ENCODE measurements at regions not wholly inside any gene's neighbourhood (a gene's known extent, or its start where the extent isn't known, plus 50 kb on each side); places are given as distances from the start of the nearest gene placed in this dataset.

GRCh38 chr13:50531917-50532899 is 311.3 kb downstream of the DLEU7 start:
- ChIA-PET CTCF (no interaction called here), POLR2A (ENCODE audit: unreplicated experiment) (no interaction called here)
- no peak overlapping the region for H3K27ac ChIP-seq
- no peak overlapping the region for H3K4me3 ChIP-seq
- no peaks in the 10 kb centered on the region for H3K27me3 ChIP-seq (ENCODE audit: insufficient read depth, low read depth)
- no peaks in the 10 kb centered on the region for H4K20me1 ChIP-seq (ENCODE audit: insufficient read depth)
- no peak overlapping the region for H2AFZ ChIP-seq
- H3K4me2 ChIP-seq, result no peak overlapping the region
- no peaks in the 10 kb centered on the region for H3K79me2 ChIP-seq (ENCODE audit: low read depth)
- no peak for TF ChIP-seq EZH2 (IDR thresholded peaks at IDR 0.05; ENCODE audit: low read depth)
- TF ChIP-seq, protein P1, sequence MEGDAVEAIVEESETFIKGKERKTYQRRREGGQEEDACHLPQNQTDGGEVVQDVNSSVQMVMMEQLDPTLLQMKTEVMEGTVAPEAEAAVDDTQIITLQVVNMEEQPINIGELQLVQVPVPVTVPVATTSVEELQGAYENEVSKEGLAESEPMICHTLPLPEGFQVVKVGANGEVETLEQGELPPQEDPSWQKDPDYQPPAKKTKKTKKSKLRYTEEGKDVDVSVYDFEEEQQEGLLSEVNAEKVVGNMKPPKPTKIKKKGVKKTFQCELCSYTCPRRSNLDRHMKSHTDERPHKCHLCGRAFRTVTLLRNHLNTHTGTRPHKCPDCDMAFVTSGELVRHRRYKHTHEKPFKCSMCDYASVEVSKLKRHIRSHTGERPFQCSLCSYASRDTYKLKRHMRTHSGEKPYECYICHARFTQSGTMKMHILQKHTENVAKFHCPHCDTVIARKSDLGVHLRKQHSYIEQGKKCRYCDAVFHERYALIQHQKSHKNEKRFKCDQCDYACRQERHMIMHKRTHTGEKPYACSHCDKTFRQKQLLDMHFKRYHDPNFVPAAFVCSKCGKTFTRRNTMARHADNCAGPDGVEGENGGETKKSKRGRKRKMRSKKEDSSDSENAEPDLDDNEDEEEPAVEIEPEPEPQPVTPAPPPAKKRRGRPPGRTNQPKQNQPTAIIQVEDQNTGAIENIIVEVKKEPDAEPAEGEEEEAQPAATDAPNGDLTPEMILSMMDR (conservative IDR thresholded peaks at IDR 0.05), result peak; percentile 69
- intact Hi-C loops (cut with micrococcal nuclease; ENCODE audit: unreplicated experiment), result loop anchor here (1.0 to 10.0 kb wide), 5 partner anchors 269 to 535 kb away; partner anchors contain the start of gene TRIM13
- H3K9me2 ChIP-seq (ENCODE audit: insufficient read depth), result no peaks in the 10 kb centered on the region
- H3F3A ChIP-seq (ENCODE audit: insufficient read depth, low read depth), result no peaks in the 10 kb centered on the region; the same call in 1 of the 2 replicates
- DNase-seq, result no peak
- peaks cover 10% of the 10 kb centered on the region; the same call in 1 of the 2 replicates for H3K9me3 ChIP-seq (ENCODE audit: insufficient read depth, low read depth)
- H3K4me1 ChIP-seq (replicated peaks; ENCODE audit: insufficient read depth), result no peaks in the 10 kb centered on the region
- no peaks in the 10 kb centered on the region for H3K36me3 ChIP-seq (ENCODE audit: low read depth)
- BruUV-seq (replicated peaks), result no TSS peak

DNA sequence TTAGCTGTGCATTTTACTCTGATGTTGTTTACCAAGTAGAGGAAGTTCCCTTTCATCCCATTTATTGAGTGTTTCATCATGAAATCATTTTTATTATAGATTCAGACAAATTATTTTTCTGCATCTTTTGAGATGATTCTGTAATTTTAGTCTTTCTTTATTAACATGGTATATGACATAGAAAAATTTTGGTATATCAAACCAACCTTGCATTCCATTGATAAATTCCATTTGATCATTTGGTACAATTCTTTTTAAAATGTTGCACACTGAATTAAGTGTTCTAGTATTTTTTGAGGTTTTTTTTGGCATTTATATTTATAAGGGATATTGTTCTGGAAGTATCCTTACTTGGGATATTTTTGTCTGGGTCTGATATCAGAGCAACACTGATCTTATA is 308.4 kb downstream of the DLEU7 start:
- intact Hi-C loops (cut with micrococcal nuclease; ENCODE audit: unreplicated experiment), result loop anchor here (10.0 kb wide), 1 partner anchor 380 kb away; no protein-coding TSS in a partner anchor
- Histone ChIP-seq H3K79me2 (ENCODE audit: low read depth) (no peaks in the 10 kb centered on the region), H3K36me3 (ENCODE audit: low read depth) (no peaks in the 10 kb centered on the region), H3K9me3 (ENCODE audit: insufficient read depth, low read depth) (peaks cover 15% of the 10 kb centered on the region; the same call in 1 of the 2 replicates), H3K27me3 (ENCODE audit: insufficient read depth, low read depth) (no peaks in the 10 kb centered on the region), H3F3A (ENCODE audit: insufficient read depth, low read depth) (no peaks in the 10 kb centered on the region; the same call in 1 of the 2 replicates), H3K27ac (no peak overlapping the region), H3K4me1 (replicated peaks; ENCODE audit: insufficient read depth) (no peaks in the 10 kb centered on the region), H4K20me1 (ENCODE audit: insufficient read depth) (no peaks in the 10 kb centered on the region), H3K4me3 (no peak overlapping the region), H2AFZ (no peak overlapping the region), H3K9me2 (ENCODE audit: insufficient read depth) (no peaks in the 10 kb centered on the region), H3K4me2 (no peak overlapping the region)
- no TSS peak for BruUV-seq (replicated peaks)
- POLR2A ChIA-PET (ENCODE audit: unreplicated experiment), result no interaction called here
- CTCF ChIA-PET, result no interaction called here
- TF ChIP-seq EZH2 (IDR thresholded peaks at IDR 0.05; ENCODE audit: low read depth), result no peak
- TF ChIP-seq, protein P1 (conservative IDR thresholded peaks at IDR 0.05), result no peak
- no peak for DNase-seq

GRCh38 chr13:50537029-50537428 is 306.5 kb downstream of the DLEU7 start:
- Histone ChIP-seq H3K79me2 (ENCODE audit: low read depth) (no peaks in the 10 kb centered on the region), H4K20me1 (ENCODE audit: insufficient read depth) (no peaks in the 10 kb centered on the region), H3K27ac (no peak overlapping the region), H3K36me3 (ENCODE audit: low read depth) (no peaks in the 10 kb centered on the region), H3K4me3 (no peak overlapping the region), H3K9me3 (ENCODE audit: insufficient read depth, low read depth) (peaks cover 15% of the 10 kb centered on the region; the same call in 1 of the 2 replicates), H3K27me3 (ENCODE audit: insufficient read depth, low read depth) (no peaks in the 10 kb centered on the region), H3F3A (ENCODE audit: insufficient read depth, low read depth) (no peaks in the 10 kb centered on the region), H2AFZ (no peak overlapping the region), H3K4me1 (replicated peaks; ENCODE audit: insufficient read depth) (no peaks in the 10 kb centered on the region), H3K9me2 (ENCODE audit: insufficient read depth) (no peaks in the 10 kb centered on the region), H3K4me2 (no peak overlapping the region)
- BruUV-seq (replicated peaks), result no TSS peak
- CTCF ChIA-PET, result no interaction called here
- intact Hi-C loops (cut with micrococcal nuclease; ENCODE audit: unreplicated experiment), result loop anchor here (10.0 kb wide), 1 partner anchor 378 kb away; no protein-coding TSS in a partner anchor
- TF ChIP-seq EZH2 (IDR thresholded peaks at IDR 0.05; ENCODE audit: low read depth), result no peak
- TF ChIP-seq, protein P1 (conservative IDR thresholded peaks at IDR 0.05), result no peak
- DNase-seq, result no peak
- POLR2A ChIA-PET (ENCODE audit: unreplicated experiment), result no interaction called here

Data from PC-9 (cell line).